PFSK-1 (cell line): ENCODE measurements at regions not wholly inside any gene's neighbourhood (a gene's known extent, or its start where the extent isn't known, plus 50 kb on each side); places are given as distances from the start of the nearest gene placed in this dataset.

Experiments used
- FOXP2 ChIP-seq: optimal IDR thresholded peaks from 2 replicates; pipeline ENCODE3; 2011; ENCODE audit warnings: borderline replicate concordance, control low read depth, inconsistent platforms; ENCODE audit not compliant: insufficient read depth; ENCODE audit errors: extremely low read length, extremely low read depth
- POLR2AphosphoS5 ChIP-seq: IDR thresholded peaks from 2 replicates; pipeline ENCODE4 v1.6.1; 2012; ENCODE audit warnings: low read depth, mild to moderate bottlenecking, control low read depth, low read length, moderate library complexity
- SIN3A ChIP-seq: IDR thresholded peaks from 2 replicates; pipeline ENCODE4 v1.6.1; 2012; ENCODE audit warnings: mild to moderate bottlenecking, low read length, moderate library complexity, borderline replicate concordance; ENCODE audit not compliant: insufficient read depth
- TAF1 ChIP-seq: IDR thresholded peaks from 2 replicates; pipeline ENCODE4 v1.6.1; 2012; ENCODE audit warnings: low read length, control low read depth, borderline replicate concordance; ENCODE audit not compliant: insufficient read depth
- TF ChIP-seq, protein P1 (sequence below), 2 experiments: IDR thresholded peaks; 2 replicates each; pipeline versions ENCODE4 v1.6.1 to v1.8.0; 2011 to 2012; ENCODE audit warnings: low read depth in 2 of 2, low read length in 2 of 2, control low read depth in 1 of 2, inconsistent platforms in 1 of 2, mild to moderate bottlenecking in 1 of 2, moderate library complexity in 1 of 2; ENCODE audit not compliant: insufficient read depth in 1 of 2

DNA sequence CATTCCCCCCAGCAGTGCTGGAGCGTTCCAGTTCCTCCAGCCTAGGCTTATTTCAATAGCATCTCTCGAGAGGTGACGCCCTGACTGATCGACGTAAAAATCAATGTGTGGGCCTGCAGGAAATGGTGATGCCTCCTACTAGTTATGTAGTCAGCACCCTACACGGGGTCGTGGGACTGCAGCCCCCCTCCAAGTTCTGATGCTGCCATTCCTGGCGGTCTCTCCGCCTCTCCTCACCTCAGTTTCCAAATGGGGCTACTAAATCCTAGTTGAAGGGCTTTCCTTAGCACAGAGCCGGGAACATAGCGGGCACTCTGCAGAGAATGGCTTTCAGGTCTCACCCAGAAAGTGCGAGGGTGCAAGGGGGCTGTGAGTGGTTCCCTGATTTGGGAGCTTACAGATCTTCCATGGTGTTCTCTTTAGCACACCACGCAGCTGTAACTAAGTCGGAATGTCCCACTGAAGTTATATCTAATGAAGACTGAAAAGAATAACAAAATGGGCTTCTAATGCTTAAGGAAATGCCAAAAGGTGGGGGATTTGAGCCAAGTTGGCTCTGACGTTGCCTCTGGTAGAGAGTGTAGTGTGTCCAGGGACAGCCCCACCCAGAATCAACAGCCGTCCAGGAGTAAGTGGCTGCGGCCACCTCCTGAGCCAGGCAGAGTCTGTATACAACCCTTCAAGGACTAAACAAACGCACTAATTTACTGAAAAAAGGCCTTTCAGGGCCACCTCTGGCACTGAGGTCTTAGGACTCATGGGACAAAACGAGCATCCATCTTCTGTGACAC is 299.7 kb upstream of the FOXF1 start:
- TF ChIP-seq TAF1 (no peak), FOXP2 (no peak), POLR2AphosphoS5 (no peak), SIN3A (no peak)
- TF ChIP-seq, protein P1, sequence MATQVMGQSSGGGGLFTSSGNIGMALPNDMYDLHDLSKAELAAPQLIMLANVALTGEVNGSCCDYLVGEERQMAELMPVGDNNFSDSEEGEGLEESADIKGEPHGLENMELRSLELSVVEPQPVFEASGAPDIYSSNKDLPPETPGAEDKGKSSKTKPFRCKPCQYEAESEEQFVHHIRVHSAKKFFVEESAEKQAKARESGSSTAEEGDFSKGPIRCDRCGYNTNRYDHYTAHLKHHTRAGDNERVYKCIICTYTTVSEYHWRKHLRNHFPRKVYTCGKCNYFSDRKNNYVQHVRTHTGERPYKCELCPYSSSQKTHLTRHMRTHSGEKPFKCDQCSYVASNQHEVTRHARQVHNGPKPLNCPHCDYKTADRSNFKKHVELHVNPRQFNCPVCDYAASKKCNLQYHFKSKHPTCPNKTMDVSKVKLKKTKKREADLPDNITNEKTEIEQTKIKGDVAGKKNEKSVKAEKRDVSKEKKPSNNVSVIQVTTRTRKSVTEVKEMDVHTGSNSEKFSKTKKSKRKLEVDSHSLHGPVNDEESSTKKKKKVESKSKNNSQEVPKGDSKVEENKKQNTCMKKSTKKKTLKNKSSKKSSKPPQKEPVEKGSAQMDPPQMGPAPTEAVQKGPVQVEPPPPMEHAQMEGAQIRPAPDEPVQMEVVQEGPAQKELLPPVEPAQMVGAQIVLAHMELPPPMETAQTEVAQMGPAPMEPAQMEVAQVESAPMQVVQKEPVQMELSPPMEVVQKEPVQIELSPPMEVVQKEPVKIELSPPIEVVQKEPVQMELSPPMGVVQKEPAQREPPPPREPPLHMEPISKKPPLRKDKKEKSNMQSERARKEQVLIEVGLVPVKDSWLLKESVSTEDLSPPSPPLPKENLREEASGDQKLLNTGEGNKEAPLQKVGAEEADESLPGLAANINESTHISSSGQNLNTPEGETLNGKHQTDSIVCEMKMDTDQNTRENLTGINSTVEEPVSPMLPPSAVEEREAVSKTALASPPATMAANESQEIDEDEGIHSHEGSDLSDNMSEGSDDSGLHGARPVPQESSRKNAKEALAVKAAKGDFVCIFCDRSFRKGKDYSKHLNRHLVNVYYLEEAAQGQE (IDR thresholded peaks at IDR 0.05; ENCODE audit: insufficient read depth in 1 of 2, low read depth in 2 of 2, low read length in 2 of 2), result no peak

DNA sequence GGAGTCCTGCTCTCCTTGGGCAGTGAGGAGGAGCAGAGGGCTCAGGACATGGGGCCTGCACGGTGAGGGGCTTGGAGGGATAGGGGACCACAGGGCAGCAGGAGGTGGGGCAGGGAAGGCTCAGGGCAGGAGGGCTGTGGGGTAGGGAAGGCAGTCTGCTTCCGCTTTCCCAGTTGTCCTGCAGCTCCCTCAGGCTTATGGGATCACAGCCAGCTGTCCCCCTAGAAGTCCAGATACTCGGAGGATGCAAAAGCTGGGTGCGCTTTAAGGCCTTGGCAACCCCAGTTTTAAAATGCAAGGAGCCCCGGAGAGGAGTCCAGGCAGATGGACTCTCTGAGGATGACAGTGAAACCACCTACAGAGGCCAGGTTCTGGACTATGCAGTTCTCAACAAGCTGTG is 299.1 kb upstream of the FOXF1 start:
- TF ChIP-seq FOXP2, result no peak
- no peak for TF ChIP-seq POLR2AphosphoS5
- TF ChIP-seq TAF1, result no peak
- TF ChIP-seq, protein P1 (IDR thresholded peaks at IDR 0.05; ENCODE audit: insufficient read depth in 1 of 2, low read depth in 2 of 2, low read length in 2 of 2), result no peak
- TF ChIP-seq SIN3A, result no peak

DNA sequence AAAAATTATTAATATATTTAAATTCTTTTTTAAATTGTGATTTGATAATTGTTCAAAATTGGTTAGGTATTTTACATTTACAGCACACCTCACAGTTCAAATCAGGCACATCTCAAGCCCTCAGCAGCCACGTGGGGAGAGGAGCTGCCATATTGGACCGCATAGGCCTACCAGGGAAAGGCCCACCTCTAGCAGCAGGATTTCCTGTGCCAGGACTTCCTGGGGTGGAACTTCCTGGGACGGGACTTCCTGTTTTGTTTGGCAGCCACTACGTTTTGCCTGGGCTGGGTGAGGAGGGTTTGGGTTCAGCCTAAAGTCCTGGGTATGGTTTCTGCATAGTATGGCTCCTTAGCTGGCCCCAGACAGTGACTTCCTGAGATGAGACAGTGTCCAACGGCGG is 298.5 kb upstream of the FOXF1 start:
- no peak for TF ChIP-seq POLR2AphosphoS5
- no peak for TF ChIP-seq TAF1
- no peak for TF ChIP-seq FOXP2
- TF ChIP-seq, protein P1 (IDR thresholded peaks at IDR 0.05; ENCODE audit: insufficient read depth in 1 of 2, low read depth in 2 of 2, low read length in 2 of 2), result no peak
- TF ChIP-seq SIN3A, result no peak

DNA sequence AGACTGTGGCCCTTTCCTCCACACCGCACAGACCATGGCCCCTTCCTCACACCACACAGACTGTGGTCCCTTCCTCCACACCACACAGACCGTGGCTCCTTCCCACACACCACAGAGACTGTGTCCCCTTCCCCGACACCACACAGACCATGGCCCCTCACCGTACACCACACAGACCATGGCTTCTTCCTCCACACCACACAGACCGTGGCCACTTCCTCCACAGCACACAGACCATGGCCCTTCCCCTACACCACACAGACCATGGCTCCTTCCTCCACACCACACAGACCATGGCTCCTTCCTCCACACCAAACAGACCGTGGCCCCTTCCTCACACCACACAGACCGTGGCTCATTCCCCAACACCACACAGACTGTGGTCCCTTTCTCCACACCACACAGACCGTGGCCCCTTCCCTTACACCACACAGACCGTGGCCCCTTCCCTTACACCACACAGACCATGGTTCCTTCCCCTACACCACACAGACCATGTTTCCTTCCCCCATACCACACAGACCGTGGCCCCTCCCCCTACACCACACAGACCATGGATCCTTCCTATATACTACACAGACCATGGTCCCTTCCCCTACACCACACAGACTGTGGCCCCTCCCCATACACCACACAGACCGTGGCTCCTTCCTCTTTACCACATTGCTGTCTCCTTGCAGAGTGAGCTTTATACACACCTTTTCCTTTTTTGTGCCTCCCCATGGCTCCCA is 297.5 kb upstream of the FOXF1 start:
- TF ChIP-seq TAF1, result no peak
- TF ChIP-seq POLR2AphosphoS5, result no peak
- no peak for TF ChIP-seq FOXP2
- no peak for TF ChIP-seq SIN3A

DNA sequence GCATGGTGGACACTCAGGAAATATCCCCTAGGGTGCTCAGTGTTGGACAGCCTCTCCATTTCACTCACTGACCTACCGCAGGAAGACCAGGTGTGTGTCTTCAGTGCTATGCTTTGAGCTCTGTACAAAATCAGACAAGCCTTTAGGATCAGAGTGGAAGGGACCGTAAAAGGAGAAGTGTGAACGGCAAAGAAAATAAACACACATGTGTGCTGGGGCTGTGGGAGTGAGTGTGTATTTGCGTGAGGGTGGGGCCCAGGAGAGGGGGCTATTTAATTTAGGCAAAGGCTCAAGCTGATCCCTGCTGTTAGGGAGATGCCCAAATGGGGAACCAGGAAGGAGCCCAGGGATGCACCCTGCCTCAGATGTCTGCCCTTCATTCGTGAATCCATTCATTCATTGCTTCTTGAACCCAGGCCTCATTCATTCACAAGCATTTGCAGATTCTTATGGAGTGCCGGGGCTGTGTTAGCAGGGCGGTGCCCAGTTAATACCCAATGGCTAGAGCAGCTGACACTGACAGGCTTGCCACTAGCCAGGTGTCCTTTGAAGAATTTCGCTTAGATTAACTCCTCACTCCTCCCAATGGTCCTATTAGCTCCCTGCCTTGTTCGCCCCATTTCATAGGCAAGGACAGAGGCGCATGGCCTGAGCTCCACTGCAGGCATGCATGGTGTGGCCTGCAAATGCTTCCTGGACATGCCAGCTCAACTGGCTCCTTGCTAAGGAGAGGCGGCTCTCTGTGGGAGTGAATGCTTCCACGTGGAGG is 296.7 kb upstream of the FOXF1 start:
- TF ChIP-seq, protein P1 (IDR thresholded peaks at IDR 0.05; ENCODE audit: insufficient read depth in 1 of 2, low read depth in 2 of 2, low read length in 2 of 2), result no peak
- TF ChIP-seq POLR2AphosphoS5, result no peak
